SK-N-SH treated with all-trans-retinoic acid at 6 μM for 48 hours (cell line): ENCODE measurements at regions not wholly inside any gene's neighbourhood (a gene's known extent, or its start where the extent isn't known, plus 50 kb on each side); places are given as distances from the start of the nearest gene placed in this dataset.

ENCODE experiments used
- ATAC-seq: fragments of 200-7000 bp; cut with Tn5 transposase; 3 replicates; pipeline ENCODE4 v1.9.1; 2020; ENCODE audit warnings: mild to moderate bottlenecking, moderate library complexity
- ARNTL ChIP-seq: fragments of 450-650 bp; formaldehyde crosslinking; IDR thresholded peaks from 2 replicates; pipeline ENCODE4 v1.5.0; 2020; ENCODE audit warnings: low read depth, mild to moderate bottlenecking, moderate library complexity, borderline replicate concordance
- BACH2 ChIP-seq: fragments of 250-450 bp; sonication (Bioruptor Pico); IDR thresholded peaks from 2 replicates; pipeline ENCODE4 v1.9.0; 2021; ENCODE audit warnings: mild to moderate bottlenecking, borderline replicate concordance
- CSDC2 ChIP-seq: fragments of 250-450 bp; sonication (Bioruptor Pico); IDR thresholded peaks from 2 replicates; pipeline ENCODE4 v1.5.0; 2020; ENCODE audit warnings: mild to moderate bottlenecking, moderate library complexity
- CSRNP3 ChIP-seq: fragments of 250-450 bp; sonication (Bioruptor Pico); IDR thresholded peaks from 2 replicates; pipeline ENCODE4 v1.5.1; 2021; ENCODE audit warnings: mild to moderate bottlenecking, moderate library complexity
- ESRRG ChIP-seq: fragments of 250-450 bp; sonication (Bioruptor Pico); IDR thresholded peaks from 2 replicates; pipeline ENCODE4 v1.6.1; 2021; ENCODE audit warnings: mild to moderate bottlenecking
- GLIS3 ChIP-seq: fragments of 250-450 bp; sonication (Bioruptor Pico); IDR thresholded peaks from 2 replicates; pipeline ENCODE4 v1.5.0; 2020; ENCODE audit warnings: mild to moderate bottlenecking, moderate library complexity
- ISL1 ChIP-seq: fragments of 250-450 bp; sonication (Bioruptor Pico); IDR thresholded peaks from 2 replicates; pipeline ENCODE4 v2.1.2; 2022; ENCODE audit warnings: mild to moderate bottlenecking, moderate library complexity
- PPARA ChIP-seq: fragments of 250-450 bp; sonication (Bioruptor Pico); IDR thresholded peaks from 2 replicates; pipeline ENCODE4 v1.5.0; 2020; ENCODE audit warnings: mild to moderate bottlenecking, borderline replicate concordance
- RARB ChIP-seq: fragments of 250-450 bp; sonication (Bioruptor Pico); IDR thresholded peaks from 2 replicates; pipeline ENCODE4 v1.8.0; 2021; ENCODE audit warnings: mild to moderate bottlenecking, moderate library complexity
- SNAI2 ChIP-seq: fragments of 250-450 bp; sonication (Bioruptor Pico); IDR thresholded peaks from 2 replicates; pipeline ENCODE4 v1.5.0; 2020; ENCODE audit warnings: mild to moderate bottlenecking, moderate library complexity
- TCF4 ChIP-seq: fragments of 250-450 bp; sonication (Bioruptor Pico); IDR thresholded peaks from 2 replicates; pipeline ENCODE4 v1.8.0; 2021; ENCODE audit warnings: mild to moderate bottlenecking, moderate library complexity, borderline replicate concordance
- TSHZ2 ChIP-seq: fragments of 250-450 bp; sonication (Bioruptor Pico); IDR thresholded peaks from 2 replicates; pipeline ENCODE4 v1.5.0; 2020; ENCODE audit warnings: mild to moderate bottlenecking, moderate library complexity
- ZC3H10 ChIP-seq: fragments of 250-450 bp; sonication (Bioruptor Pico); IDR thresholded peaks from 2 replicates; pipeline ENCODE4 v1.5.1; 2021; ENCODE audit warnings: mild to moderate bottlenecking, moderate library complexity
- ZFP3 ChIP-seq: fragments of 250-450 bp; sonication (Bioruptor Pico); IDR thresholded peaks from 2 replicates; pipeline ENCODE4 v1.5.0; 2020; ENCODE audit warnings: mild to moderate bottlenecking, moderate library complexity
- ZNF565 ChIP-seq: fragments of 450-650 bp; formaldehyde crosslinking; conservative IDR thresholded peaks from 2 replicates; pipeline ENCODE4 v1.5.0; 2020; ENCODE audit warnings: low read depth, mild to moderate bottlenecking, moderate library complexity
- ZNF70 ChIP-seq: fragments of 450-650 bp; formaldehyde crosslinking; IDR thresholded peaks from 2 replicates; pipeline ENCODE4 v1.5.0; 2020; ENCODE audit warnings: mild to moderate bottlenecking, moderate library complexity
- ZNF8 ChIP-seq: fragments of 450-650 bp; formaldehyde crosslinking; IDR thresholded peaks from 2 replicates; pipeline ENCODE4 v1.5.0; 2020; ENCODE audit warnings: mild to moderate bottlenecking, moderate library complexity
- TF ChIP-seq, protein P1 (sequence below): fragments of 250-450 bp; sonication (Bioruptor Pico); IDR thresholded peaks from 2 replicates; pipeline ENCODE4 v1.8.0; 2021; ENCODE audit warnings: low read depth, mild to moderate bottlenecking, moderate library complexity, borderline replicate concordance
- TF ChIP-seq, protein P2 (sequence below): fragments of 250-450 bp; sonication (Bioruptor Pico); IDR thresholded peaks from 2 replicates; pipeline ENCODE4 v1.5.1; 2020; ENCODE audit warnings: low read depth, mild to moderate bottlenecking, moderate library complexity
- TF ChIP-seq, protein P3 (sequence below): fragments of 250-450 bp; sonication (Bioruptor Pico); IDR thresholded peaks from 2 replicates; pipeline ENCODE4 v1.8.0; 2020; ENCODE audit warnings: mild to moderate bottlenecking, moderate library complexity, borderline replicate concordance

- no peak for TF ChIP-seq CSRNP3 (CRISPR knock-in tag)
- no peak for TF ChIP-seq ZNF8 (CRISPR knock-in tag)
- no peak for TF ChIP-seq CSDC2 (CRISPR knock-in tag)
Observed at GRCh38 chr2:217026161-217026560, 166.3 kb upstream of the TNP1 start (continued).

DNA sequence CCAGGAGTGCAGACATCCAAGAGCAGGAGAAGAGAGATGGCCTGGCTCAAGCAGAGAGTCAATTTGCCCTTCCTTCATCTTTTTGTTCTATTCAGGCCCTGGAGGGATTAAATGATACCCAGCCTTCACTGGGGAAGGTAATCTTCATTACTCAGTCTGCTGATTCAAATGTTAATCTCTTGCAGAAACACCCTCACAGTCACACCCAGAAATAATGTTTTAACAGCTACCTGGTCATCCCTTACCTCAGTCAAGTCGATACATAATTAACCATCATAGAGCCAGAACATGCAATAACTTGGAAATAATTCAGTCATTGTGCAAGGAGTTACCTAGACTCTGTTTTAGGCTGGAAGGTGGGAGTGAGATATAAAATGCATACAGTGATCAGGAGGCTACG is 163.7 kb upstream of the TNP1 start:
- TF ChIP-seq ZNF565 (no peak), RARB (CRISPR knock-in tag) (no peak), TSHZ2 (CRISPR knock-in tag) (no peak), ARNTL (CRISPR knock-in tag) (no peak), BACH2 (CRISPR knock-in tag) (no peak), TCF4 (CRISPR knock-in tag) (no peak), ZNF8 (CRISPR knock-in tag) (no peak), ISL1 (CRISPR knock-in tag) (no peak), PPARA (CRISPR knock-in tag) (no peak), ZNF70 (CRISPR knock-in tag) (no peak), ZFP3 (CRISPR knock-in tag) (no peak), GLIS3 (no peak), ZC3H10 (CRISPR knock-in tag) (no peak)
- TF ChIP-seq, protein P1, sequence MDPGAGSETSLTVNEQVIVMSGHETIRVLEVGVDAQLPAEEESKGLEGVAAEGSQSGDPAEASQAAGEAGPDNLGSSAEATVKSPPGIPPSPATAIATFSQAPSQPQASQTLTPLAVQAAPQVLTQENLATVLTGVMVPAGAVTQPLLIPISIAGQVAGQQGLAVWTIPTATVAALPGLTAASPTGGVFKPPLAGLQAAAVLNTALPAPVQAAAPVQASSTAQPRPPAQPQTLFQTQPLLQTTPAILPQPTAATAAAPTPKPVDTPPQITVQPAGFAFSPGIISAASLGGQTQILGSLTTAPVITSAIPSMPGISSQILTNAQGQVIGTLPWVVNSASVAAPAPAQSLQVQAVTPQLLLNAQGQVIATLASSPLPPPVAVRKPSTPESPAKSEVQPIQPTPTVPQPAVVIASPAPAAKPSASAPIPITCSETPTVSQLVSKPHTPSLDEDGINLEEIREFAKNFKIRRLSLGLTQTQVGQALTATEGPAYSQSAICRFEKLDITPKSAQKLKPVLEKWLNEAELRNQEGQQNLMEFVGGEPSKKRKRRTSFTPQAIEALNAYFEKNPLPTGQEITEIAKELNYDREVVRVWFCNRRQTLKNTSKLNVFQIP (CRISPR knock-in tag), result no peak
- TF ChIP-seq, protein P2, sequence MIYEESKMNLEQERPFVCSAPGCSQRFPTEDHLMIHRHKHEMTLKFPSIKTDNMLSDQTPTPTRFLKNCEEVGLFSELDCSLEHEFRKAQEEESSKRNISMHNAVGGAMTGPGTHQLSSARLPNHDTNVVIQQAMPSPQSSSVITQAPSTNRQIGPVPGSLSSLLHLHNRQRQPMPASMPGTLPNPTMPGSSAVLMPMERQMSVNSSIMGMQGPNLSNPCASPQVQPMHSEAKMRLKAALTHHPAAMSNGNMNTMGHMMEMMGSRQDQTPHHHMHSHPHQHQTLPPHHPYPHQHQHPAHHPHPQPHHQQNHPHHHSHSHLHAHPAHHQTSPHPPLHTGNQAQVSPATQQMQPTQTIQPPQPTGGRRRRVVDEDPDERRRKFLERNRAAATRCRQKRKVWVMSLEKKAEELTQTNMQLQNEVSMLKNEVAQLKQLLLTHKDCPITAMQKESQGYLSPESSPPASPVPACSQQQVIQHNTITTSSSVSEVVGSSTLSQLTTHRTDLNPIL (CRISPR knock-in tag), result no peak
- no peak for ATAC-seq

GRCh38 chr2:217017456-217018252 is 157.8 kb upstream of the TNP1 start:
- TF ChIP-seq ARNTL (CRISPR knock-in tag) (no peak), ZFP3 (CRISPR knock-in tag) (no peak), ZNF8 (CRISPR knock-in tag) (no peak), SNAI2 (CRISPR knock-in tag) (no peak), ZNF565 (no peak), CSRNP3 (CRISPR knock-in tag) (no peak), ISL1 (CRISPR knock-in tag) (no peak), GLIS3 (no peak), TSHZ2 (CRISPR knock-in tag) (no peak), ESRRG (CRISPR knock-in tag) (no peak)
- TF ChIP-seq, protein P2 (CRISPR knock-in tag), result no peak
- TF ChIP-seq, protein P3, sequence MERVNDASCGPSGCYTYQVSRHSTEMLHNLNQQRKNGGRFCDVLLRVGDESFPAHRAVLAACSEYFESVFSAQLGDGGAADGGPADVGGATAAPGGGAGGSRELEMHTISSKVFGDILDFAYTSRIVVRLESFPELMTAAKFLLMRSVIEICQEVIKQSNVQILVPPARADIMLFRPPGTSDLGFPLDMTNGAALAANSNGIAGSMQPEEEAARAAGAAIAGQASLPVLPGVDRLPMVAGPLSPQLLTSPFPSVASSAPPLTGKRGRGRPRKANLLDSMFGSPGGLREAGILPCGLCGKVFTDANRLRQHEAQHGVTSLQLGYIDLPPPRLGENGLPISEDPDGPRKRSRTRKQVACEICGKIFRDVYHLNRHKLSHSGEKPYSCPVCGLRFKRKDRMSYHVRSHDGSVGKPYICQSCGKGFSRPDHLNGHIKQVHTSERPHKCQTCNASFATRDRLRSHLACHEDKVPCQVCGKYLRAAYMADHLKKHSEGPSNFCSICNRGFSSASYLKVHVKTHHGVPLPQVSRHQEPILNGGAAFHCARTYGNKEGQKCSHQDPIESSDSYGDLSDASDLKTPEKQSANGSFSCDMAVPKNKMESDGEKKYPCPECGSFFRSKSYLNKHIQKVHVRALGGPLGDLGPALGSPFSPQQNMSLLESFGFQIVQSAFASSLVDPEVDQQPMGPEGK (CRISPR knock-in tag), result no peak
- no peak for ATAC-seq
